HG02981 (cell line): ENCODE measurements at regions not wholly inside any gene's neighbourhood (a gene's known extent, or its start where the extent isn't known, plus 50 kb on each side); places are given as distances from the start of the nearest gene placed in this dataset.
"Not testable (repeated sequence)": the region's sequence is repeated elsewhere in the genome, so short reads cannot be mapped to it uniquely, and the experiment has no call there.

Source experiments
- ATAC-seq: cut with Tn5 transposase; IDR thresholded peaks from one replicate; pipeline ENCODE4 v1.9.1; 2021; ENCODE audit warnings: mild to moderate bottlenecking, moderate library complexity; ENCODE audit not compliant: unreplicated experiment

- no peak for ATAC-seq
Observed at GRCh38 chr4:23038626-23039491, 346.1 kb downstream of the GBA3 start.

GRCh38 chr4:23036921-23037495 is 344.3 kb downstream of the GBA3 start:
- ATAC-seq, result no peak

- ATAC-seq, result no peak
Observed at GRCh38 chr4:23036503-23036902, 343.8 kb downstream of the GBA3 start.

DNA sequence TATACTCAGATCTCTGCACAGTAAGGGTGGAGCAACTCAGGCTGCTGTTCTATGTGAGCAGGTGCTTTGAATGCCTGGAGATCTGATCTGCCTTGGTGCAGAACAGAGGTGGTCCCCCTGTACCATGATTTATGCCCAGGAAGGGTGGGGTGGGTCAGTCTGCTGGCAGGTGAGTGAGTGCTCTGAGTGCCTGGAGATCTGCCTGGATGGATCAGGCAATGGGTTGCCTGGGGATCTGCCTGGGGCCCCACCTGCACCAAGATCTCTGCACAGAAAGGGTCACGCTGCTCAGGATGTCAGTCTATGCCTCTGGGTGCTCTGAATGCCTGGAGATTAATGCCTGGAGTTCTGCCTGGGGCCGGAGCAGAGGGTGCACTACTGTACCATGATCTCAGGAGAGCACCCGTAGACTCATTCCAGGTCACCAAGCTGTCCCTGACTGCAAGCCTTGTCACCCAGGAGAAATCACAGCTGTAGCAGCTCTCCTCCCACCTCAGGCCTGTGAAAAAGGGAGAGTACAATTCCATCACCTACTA is 342.9 kb downstream of the GBA3 start:
- no peak for ATAC-seq

- ATAC-seq, result no peak
Observed at GRCh38 chr4:23034731-23035130, 342.0 kb downstream of the GBA3 start.

DNA sequence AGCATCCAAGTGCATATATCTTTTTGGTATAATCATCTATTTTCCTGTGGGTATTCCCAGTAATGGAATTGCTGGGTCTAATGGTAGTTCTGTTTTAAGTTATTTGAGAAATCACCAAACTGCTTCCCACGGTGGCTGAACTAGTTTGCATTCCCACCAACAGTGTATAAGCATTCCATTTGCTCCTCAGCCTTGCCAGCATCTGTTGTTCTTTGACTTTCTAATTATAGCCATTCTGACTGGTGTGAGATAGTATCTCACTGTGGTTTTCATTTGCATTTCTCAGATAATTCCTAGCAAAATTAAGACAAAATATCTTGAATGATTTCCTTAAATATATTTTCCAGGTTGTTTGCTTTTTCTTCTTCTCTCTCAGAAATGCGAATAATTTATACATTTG is 341.1 kb downstream of the GBA3 start:
- no peak for ATAC-seq

DNA sequence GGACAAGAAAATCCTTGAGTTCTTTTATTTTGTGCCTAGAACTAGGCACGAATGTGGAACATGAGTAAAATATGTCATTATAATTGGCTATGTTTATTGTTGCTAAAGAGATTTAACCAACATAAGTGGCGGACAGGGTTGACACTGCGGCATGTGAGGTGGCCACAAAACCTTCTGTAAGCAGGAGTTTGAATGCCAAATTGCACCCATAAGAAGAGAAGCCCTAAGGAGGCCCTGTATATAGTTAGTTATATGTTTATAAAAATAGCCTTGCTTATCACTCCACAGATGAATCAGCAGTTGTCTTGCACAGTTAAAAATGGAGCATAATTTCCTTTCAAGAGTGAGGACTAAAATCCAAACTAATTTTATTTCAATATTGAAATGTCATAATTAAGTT is 336.1 kb downstream of the GBA3 start:
- ATAC-seq, result no peak

- ATAC-seq, result no peak
Observed at GRCh38 chr4:23023666-23024065, 330.9 kb downstream of the GBA3 start.

DNA sequence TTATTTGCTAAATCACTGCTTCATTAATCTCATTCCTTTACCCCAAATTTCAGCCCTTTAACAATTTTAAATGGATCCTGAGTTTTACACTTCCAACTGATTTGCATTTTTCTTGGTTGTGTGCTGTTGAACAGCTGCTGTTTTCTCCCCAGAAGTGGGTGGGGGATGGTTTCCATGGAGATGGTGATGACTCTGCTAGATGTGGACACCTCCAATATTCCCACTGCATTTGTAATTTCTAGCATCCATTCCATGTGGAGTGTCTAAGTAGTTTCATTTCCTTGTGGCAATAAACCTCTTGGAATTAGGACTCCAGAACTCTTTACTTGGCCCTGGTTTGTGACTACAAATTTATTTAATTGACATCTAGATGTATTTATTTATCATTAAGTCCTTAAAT is 330.4 kb downstream of the GBA3 start:
- no peak for ATAC-seq

GRCh38 chr4:23022032-23022431 is 329.3 kb downstream of the GBA3 start:
- ATAC-seq, result no peak

- no peak for ATAC-seq
Observed at GRCh38 chr4:23021040-23021439, 328.3 kb downstream of the GBA3 start.

DNA sequence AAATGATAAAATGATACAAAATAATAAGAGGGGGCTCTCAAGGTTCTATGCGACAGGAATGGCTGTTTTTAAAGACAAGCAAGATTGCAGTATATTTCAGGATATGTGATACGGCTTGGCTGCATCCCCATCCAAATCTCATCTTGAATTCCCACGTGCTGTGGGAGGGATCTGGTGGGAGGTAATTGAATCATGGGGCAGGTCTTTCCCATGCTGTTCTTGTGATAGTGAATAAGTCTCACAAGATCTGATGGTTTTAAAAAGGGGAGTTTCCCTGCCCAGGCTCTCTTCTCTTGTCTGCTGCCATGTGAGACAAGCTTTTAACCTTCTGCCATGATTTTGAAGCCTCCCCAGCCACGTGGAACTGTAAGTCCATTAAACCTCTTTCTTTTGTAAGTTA is 327.7 kb downstream of the GBA3 start:
- ATAC-seq, result not testable (repeated sequence)

DNA sequence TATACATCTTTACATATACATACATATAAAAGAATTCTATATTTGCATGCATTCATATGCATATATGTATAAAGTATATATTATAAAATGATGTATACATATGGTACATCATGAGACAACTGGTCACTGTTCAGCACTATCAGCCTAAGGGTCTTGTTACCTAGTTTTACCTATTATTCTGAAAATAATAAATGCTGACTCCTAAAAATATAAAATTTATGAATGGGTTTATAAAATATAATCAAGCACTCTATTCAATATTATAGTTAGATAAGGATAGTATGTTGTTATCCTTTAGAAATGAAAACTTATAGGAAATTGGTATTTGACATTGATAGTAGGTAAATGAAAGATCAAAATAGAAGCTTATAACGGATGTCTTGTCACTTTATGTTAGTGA is 324.2 kb downstream of the GBA3 start:
- no peak for ATAC-seq

GRCh38 chr4:23015821-23016220 is 323.1 kb downstream of the GBA3 start:
- no peak for ATAC-seq

DNA sequence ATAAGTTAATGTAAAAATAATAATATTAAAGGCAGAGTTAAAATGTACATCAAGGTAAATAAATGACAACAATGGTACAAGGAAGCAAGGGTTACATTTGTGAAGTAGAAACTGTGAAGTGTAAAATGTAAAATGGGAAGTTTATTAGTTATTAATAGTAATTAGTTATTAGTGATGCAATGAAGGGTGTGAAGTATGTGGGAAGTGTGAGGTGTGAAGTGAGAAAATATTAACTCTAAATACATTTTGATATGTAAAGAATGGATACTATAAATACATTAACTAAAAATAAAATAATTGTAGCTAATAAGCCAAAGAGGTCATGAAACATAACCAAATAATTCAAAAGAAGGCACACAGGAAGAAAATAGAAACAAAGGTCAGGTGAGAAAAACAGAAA is 316.4 kb downstream of the GBA3 start:
- ATAC-seq, result no peak

- no peak for ATAC-seq
Observed at GRCh38 chr4:23006756-23007155, 314.0 kb downstream of the GBA3 start.

- no peak for ATAC-seq
Observed at GRCh38 chr4:23005691-23006090, 313.0 kb downstream of the GBA3 start.

- ATAC-seq, result no peak
Observed at GRCh38 chr4:23001478-23001877, 308.7 kb downstream of the GBA3 start.

DNA sequence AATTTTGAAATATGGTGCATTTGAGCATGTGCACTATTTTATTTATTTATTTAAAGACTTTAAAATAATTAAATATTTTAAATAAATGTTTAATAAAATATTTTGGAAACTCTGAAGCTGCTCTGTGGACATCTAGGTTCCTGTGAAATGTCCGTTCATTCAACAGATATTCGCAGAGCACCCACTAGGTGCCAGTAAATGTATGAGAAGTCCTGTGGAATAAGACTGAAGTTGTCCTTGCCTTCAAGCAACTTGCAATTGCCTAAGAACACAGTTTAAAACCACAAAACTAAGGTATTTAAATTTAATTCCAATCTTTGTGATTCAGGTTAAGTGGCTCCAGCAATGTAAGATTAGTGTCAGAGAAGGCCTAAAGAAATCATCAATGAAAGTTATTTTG is 306.7 kb downstream of the GBA3 start:
- no peak for ATAC-seq

GRCh38 chr4:22997358-22998224 is 304.9 kb downstream of the GBA3 start:
- no peak for ATAC-seq

- ATAC-seq, result no peak
Observed at GRCh38 chr4:22991576-22991975, 298.8 kb downstream of the GBA3 start.
